ENCODE measurements at regions not wholly inside any gene's neighbourhood (a gene's known extent, or its start where the extent isn't known, plus 50 kb on each side); places are given as distances from the start of the nearest gene placed in this dataset.

GRCh38 chr6:15822835-15823234, 160.0 kb upstream of the DTNBP1 start:
- no peak overlapping the region for H2BK20ac ChIP-seq (ENCODE audit: low read depth, low read length, poor library complexity, severe bottlenecking)

More at GRCh38 chr6:15822835-15823234, 160.0 kb upstream of the DTNBP1 start:
- H3K9me3 ChIP-seq (ENCODE audit: control insufficient read depth, low read depth, low read length), result no peaks in the 10 kb centered on the region
- no peaks in the 10 kb centered on the region for H4K20me1 ChIP-seq (ENCODE audit: control insufficient read depth, insufficient read depth, insufficient read length)
- H3K79me2 ChIP-seq (ENCODE audit: insufficient read depth, low read length), result no peaks in the 10 kb centered on the region
- Mint-ChIP-seq H3K4me1 (peaks cover 3 to 22% of the 10 kb centered on the region in 2 experiments), H3K4me3 (no peak overlapping the region), H3K27me3 (ENCODE audit: low read depth) (peaks cover 19% of the 10 kb centered on the region), H3K27ac (no peak overlapping the region), H3K9me3 (no peaks in the 10 kb centered on the region; a peak in 1 of 5 replicates), H3K36me3 (ENCODE audit: insufficient read depth in 1 of 3, low read depth in 3 of 3) (no peaks in the 10 kb centered on the region)
- no peak overlapping the region for H3T11ph ChIP-seq (ENCODE audit: low read length)
- no peaks in the 10 kb centered on the region for H3K4me1 ChIP-seq (ENCODE audit: insufficient read depth, low read length)
- no peak overlapping the region for H2BK12ac ChIP-seq (ENCODE audit: insufficient read length, low read depth, low read length)
- H3K23me2 ChIP-seq (ENCODE audit: insufficient read length, low read depth, low read length, poor library complexity, severe bottlenecking), result no peaks in the 10 kb centered on the region
- no peak overlapping the region for H4K91ac ChIP-seq (ENCODE audit: insufficient read length, low read depth, low read length)
- no peak overlapping the region for H2BK5ac ChIP-seq (ENCODE audit: insufficient read length, low read length)
- no peak overlapping the region for H2AK5ac ChIP-seq (ENCODE audit: insufficient read length, low read length)
- no peak for TF ChIP-seq CTCF (conservative IDR thresholded peaks at IDR 0.05)
- H4K8ac ChIP-seq (replicated peaks; ENCODE audit: insufficient read length, low read depth, low read length), result no peak overlapping the region
- H2BK120ac ChIP-seq (ENCODE audit: low read depth, low read length, poor library complexity, severe bottlenecking), result no peak overlapping the region
- H3K56ac ChIP-seq (ENCODE audit: insufficient read length, low read depth, low read length), result no peak overlapping the region
- no peak for DNase-seq
- H3K23ac ChIP-seq (ENCODE audit: insufficient read length, low read depth, low read length), result no peak overlapping the region
- no peak overlapping the region for H3K4me2 ChIP-seq (ENCODE audit: insufficient read depth, insufficient read length, low read length)
- no peak overlapping the region for H4K5ac ChIP-seq (ENCODE audit: insufficient read length, low read depth, low read length)
- no peak overlapping the region for H3K27ac ChIP-seq (ENCODE audit: insufficient read length, low read depth, low read length)
- no peak overlapping the region for H2AFZ ChIP-seq (ENCODE audit: low read length)
- no peak overlapping the region for H3K18ac ChIP-seq (ENCODE audit: insufficient read length, low read depth, low read length)
- no peaks in the 10 kb centered on the region for H3K27me3 ChIP-seq (ENCODE audit: insufficient read depth, low read length)
- no peak overlapping the region for H3K9ac ChIP-seq (ENCODE audit: extremely low read depth, insufficient read length, low read length)
- H3K79me1 ChIP-seq (ENCODE audit: insufficient read depth, low read depth, low read length, poor library complexity, severe bottlenecking), result no peaks in the 10 kb centered on the region
- H2BK15ac ChIP-seq (ENCODE audit: low read depth, low read length), result no peak overlapping the region
- H3K4ac ChIP-seq (ENCODE audit: low read depth, low read length), result no peak overlapping the region
- H3K14ac ChIP-seq (ENCODE audit: insufficient read depth, low read length), result no peak overlapping the region
- WGBS (ENCODE audit: extremely low coverage, insufficient read length, low lambda C conversion rate), result no CpG with 5 or more reads among the region's 1 CpG
